HG03159 (cell line): ENCODE measurements at regions not wholly inside any gene's neighbourhood (a gene's known extent, or its start where the extent isn't known, plus 50 kb on each side); places are given as distances from the start of the nearest gene placed in this dataset.

Experiments used
- ATAC-seq: cut with Tn5 transposase; IDR thresholded peaks from one replicate; pipeline ENCODE4 v1.9.1; 2021; ENCODE audit warnings: mild to moderate bottlenecking, moderate library complexity; ENCODE audit not compliant: unreplicated experiment

DNA sequence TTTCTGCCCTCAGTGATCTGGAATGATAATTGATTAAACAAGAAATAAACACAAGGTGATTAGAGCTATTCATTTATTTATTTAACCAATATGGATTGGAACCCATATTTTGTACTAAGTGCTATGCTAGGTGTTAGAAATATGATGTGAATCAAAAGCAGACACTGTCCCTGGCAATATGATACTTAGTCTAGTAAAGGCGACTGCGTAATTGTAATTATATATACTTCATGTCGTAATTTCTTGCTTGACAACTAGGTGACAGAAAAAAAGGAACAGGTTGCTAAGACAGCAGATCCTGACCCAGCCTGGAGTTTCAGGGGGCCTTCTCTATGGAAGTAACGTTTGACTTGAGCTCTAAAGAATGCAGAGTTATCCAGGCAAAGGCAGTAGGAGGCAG lies 236.5 kb upstream of the F9 start:
- ATAC-seq: no peak

DNA sequence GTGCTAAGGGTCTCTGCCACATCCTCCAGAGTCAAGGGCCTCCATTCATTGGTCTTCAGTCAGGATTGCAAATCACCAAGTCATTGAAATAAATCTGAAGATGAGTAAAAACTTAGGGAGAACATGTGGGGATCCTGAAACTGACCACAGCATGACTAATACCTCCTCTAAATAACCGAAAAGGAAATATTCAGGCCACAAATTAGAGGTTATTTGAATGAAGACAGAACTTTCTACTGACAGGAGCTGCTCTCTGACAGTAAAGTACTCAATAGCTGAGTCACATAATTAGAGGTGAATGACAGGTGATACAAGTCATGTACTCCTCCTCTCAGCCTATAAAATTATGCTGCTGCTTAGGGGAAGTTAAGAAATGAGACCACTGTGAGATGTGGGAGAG lies 240.2 kb upstream of the F9 start:
- no peak for ATAC-seq

DNA sequence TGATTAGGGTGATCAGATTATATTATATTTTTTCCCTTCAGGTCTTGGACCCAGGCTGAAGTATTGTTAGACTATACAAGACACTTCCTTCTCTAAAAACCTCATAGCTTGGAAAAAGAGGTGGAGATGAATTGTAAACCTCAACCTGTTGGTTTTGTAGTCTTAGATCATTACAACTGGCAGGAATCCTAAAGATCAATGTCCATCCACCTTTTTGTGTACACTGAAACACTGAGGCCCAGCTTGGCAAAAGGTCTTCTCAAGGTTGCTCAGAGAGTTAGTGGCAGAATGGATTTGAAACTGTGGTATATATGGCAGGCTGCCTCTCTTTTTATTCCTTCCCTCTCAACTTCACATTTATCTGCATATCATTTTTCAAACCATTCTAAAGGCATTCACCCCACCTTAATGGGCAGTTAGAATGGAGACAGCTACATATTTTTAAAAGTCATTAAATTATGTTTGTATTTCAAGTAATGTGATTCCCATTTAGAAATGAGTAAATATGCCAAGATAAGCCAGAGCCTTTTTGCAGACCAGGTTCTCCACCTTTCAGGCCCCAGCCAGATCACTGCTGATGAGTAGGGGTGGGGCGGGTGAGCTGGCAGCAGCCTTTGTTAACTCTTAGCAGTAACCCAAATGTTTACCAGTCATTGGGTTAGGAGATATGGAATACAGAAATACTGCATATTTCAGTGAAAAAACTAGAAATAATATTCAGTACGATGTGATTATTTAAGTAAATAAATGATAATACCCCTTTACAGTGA lies 243.2 kb upstream of the F9 start:
- no peak for ATAC-seq

DNA sequence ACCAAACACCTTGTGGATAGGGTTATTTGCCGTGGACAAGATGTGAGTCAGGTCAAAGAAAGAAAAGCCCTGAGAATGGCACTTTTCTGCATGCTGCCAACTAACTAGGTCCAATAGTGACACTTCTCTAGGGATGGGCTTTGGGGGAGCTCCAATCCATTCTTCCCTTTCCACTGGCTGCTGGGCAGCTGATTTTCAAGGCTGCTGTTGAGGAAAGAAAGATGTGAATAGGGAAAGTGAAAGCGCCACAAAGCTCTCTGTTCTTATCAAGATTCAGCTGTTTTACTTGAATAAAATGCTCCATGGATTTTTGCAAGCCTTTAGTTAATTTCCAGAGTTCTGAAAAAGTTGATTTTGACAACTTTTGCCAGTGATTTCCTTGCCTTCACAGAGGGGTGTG lies 244.2 kb upstream of the F9 start:
- ATAC-seq: no peak

DNA sequence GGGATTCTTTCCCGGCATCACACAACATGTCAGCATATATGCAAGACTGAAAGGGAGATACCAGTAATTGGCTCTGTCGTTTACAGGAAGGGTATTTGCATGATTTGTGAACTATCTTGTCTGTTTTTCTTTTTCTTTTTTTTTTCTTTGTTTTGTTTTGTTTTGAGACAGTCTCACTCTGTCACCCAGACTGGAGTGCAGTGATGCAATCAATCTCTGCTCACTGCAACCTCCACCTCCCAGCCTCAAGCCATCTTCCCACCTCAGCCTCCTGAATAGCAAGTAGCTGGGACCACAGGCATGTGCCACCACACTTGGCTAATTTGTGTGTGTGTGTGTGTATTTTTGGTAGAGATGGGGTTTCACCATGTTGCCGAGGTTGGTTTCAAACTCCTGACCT lies 262.7 kb upstream of the F9 start:
- no peak for ATAC-seq

DNA sequence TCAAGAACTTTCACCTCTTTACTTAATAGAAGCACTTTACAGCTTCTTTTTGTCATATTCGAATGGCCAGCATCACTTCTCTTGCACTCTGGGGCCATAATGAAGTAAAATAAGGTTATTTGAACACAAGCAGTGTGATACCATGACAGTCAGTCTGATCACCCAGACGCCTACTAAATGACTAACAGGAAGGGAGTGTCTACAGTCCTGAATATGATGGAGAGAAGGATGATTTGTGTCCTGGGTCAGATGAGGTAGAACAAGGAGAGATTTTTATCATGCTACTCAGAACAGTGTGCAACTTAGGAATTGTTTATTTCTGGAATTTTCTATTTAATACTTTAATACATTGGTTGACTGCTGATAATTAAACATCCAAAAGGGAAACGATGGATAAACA lies 284.2 kb upstream of the F9 start:
- no peak for ATAC-seq

DNA sequence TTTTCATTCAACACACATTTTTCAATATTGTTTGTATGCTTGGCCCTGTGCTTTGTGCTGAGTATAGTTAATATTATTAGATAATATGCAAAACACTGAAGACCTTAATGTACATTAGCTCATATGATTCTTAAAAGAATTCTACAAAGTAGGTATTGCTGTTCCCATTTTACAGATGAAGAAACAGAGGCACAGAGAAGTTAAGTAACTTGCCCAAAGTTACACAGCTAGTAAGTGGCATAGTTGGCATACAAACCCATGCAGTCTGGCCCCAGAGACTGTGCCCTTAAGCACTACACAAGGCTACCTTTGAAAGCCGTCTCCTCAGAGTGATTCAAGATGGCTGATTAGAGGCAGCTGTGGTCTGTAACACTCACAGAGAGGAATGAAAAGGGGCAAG lies 293.4 kb upstream of the F9 start:
- no peak for ATAC-seq

DNA sequence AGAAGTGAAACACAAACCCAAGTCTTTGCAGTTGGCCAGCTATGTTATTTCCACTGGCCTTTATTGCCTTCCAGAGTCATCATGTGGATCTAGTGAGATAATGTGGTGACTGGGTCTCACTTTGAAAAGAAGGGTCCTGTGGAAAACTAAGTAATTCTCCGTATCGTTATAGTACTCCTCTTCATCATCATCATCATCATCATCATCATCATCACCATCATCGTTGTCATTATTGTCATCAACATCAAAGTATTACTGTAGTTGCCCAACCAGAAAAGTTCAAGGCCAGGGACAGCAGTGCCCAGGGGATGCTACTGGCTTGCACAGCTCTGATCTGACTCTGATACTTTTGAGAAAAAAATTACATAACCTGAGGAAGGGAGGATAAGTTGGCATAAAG lies 295.6 kb upstream of the F9 start:
- ATAC-seq: no peak

DNA sequence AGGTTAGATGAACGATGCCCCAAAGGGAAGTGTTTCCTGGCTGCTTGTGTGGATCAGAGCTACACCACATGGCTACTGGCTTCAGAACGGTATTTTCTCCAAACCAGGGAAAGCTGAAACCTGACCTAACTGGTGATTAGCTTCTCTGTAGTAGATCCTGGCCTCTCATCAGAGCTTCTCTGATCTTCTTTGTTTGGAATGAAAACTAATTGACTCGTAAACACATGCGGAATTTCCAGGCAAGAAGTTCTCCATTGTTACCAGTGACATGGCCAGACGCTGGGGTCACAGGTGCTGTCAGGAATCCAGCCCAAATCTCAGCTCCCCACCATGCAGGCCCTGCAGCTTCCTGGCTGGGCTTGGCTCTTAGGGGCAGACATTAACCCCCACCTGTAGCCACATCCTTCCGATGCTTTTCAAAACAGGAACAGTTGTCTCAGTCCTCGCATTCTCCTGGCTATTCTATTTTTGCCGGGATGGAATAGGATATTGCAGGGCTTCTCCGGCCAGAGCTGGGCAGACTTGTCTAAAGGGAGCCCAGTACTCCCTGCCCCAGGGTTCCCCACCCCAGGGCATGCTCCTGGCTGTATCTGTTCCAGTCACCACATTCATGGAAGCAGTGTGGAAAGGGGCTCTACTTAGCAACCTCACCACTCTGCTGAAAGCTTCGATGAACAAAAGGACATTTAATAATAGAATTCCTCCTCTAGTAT lies 305.4 kb upstream of the F9 start:
- no peak for ATAC-seq

DNA sequence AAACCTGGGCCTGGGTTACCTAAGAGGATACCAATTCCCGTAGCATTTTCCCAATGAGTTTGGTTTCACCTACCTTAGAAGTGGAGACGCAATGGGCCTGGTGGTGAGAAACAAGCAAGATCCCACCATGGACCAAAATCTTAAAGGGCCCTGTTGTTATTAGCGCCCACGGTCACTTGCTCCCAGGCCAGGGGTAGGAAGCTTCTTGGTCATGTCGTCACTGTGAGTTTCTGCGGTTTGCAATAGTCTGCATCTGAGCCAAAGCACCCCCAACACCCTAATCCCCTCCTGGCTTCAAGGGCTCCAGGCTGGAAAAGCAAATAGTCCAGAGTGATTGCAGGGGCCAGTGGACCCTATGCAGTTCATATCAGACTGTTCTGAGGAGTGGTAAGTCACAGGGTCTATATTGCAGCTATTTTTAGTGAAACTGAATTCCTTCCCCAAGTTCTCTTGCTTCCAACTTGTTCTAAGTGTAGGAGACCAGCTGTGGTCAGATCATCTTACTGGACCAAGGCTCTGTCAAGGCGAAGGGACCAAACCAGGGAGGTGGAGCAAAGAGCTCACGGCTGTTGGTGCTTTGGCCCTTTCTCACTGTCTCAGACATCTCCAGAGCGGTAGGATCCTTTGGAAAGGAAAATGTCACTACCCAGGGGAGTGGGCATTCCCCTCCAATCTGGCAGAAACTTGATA lies 307.9 kb upstream of the F9 start:
- ATAC-seq: no peak

DNA sequence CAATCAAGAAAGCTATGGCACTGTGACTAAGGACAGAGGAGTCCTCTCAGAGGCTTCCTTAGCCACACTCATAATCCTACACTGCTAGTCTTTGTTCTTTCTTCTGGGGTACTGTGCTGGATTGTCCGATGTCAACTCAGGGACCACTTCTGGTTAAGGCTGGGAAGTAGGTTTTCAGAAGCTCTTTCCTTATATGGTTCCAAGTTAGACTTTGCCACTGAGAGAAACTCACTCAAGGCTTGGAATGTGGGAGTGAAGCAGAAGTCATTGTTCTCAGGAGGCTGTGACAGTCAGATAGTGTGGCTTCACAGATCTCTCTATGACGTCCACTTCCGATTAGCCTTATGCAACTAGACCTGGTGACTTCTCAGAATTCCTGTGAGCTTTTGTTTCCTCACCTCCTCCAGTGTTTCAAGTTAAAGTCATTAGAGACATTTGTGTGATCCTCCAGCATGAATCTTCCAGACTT lies 317.3 kb upstream of the F9 start:
- no peak for ATAC-seq

DNA sequence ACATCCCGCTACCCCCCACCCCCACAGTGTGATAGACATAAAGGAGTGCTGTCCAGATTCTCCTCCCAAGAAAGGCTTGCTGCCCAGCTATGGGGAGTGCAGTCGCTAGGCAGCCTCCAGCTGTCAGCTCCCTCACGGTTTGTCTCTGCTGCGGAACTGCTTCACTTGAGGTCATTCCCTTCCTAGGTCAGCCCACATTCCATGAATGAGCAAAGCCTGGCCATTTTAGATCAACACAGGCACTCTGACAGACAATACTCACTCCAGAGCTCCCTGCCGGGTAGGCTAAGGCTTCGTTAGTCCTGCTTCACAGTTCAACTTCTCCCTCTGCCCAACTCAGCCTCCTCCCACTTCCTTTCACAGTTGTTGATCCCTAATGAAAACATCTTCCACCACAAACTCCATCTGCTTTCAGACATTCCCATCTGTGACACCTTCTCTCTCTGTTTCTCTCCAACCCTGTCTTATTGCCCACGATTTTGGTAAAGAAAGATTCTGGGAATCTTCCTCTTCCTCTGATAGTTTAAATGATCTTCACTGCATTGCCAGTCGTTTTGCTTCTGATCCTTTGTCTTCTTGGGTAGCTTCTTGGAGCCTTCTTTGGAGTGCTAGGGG lies 318.9 kb upstream of the F9 start:
- no peak for ATAC-seq

DNA sequence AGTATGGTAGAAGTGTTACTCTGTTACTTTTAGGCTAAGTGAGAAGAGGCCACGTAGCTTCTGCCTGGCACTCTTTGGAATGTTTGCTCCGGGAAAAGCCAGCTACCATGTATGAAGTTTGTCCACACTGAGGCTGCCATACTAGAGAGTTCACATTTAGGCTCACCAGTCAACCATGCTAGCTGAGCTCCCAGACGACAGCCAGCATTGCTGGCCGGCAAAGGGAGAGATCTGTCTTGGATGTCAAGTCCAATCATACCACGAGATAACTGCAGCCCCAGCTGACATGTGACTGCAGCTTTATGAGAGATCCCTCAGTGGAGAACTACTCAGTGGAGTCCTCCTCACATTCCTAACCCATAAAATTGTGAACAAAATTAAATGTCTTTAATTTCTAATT lies 321.2 kb upstream of the F9 start:
- ATAC-seq: no peak

DNA sequence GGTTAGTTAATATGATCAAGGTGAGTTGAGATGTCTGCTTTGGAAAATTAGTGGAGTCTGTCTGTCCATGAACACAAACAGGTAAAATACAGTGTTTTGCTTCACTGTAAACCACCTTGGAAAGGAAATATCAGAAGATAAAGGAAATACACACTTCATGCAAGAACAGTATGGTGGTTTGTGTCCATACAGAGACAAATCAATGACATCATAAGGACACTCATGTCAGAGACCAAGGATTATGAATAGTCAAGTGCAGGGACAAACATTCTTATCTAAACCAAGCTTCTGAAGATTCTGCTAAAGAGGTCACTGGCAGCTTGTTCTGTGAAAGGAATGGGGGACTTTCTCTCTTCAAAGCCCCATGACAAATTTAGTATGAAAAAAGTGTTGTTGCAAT lies 322.9 kb upstream of the F9 start:
- no peak for ATAC-seq

DNA sequence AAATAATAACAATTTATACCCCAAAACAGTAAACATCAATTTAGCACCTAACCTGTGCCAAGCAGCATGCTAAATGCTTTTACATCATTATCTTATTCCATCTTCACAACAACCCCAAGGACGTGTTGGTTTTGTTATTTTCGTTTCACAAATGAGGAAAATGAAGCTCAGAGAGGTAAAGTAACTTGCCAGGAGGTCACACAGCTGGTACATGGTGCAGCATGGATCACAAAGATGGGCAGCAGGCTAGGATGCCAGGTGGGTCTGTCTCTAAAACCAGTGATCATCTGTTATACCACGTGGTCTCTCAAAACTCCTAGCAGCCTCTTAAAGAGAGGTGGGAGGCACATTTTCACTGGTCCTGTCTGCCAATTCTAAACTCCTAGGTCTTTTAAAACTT lies 323.6 kb upstream of the F9 start:
- ATAC-seq: no peak

DNA sequence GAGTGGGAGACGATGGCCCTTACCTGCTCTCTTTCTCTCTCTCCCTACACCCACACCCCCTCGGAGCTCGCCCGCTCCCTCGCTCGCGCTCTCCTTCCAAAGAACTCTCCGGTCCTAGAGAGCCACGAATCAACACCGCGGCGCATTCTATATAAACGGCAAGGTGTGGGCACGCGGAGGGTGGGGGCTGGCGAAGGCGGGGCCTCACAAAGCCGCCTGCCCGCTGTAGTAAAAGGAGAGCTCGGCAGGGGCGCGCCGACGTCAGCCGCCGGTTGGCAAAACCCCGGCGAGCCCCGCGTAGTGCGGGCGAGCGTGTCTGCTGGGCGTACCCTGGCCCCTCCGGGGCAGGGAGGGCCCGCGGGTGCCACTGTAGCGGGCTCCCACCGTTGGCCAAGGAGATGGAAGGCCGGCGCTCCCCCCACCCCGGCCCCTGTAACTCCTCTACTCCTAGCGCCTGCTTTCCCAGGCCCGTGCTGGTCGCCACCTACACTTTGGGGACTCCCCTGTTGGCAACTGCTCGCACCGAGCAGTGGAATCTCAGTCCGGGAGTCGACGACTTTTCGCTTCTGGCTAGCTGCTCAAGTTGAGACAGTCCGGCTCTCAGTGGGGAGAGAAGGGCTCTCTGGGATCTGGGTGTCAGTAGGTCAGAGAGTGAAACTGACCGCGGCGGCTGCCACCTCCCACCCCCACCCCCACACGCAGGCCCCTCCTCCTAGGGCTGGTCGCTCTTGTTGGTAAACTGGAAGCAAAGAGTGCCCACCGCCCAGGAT lies 325.5 kb upstream of the F9 start:
- no peak for ATAC-seq

DNA sequence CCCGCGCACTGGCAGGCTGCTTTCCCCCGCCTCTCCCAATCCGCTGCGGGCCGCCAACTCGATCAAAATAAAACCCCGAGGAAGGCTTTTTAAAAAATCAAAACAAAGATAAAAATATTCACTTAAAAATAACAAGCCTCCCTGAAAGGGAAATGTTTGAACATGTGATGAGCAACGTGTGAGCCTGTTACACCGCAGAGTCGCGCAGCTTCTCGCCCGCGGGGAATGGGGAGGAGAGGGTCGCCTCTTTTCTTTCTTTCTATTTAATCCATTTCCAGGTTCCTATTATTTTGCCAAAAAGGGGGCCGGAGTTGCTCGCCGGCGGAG lies 326.0 kb upstream of the F9 start:
- no peak for ATAC-seq

DNA sequence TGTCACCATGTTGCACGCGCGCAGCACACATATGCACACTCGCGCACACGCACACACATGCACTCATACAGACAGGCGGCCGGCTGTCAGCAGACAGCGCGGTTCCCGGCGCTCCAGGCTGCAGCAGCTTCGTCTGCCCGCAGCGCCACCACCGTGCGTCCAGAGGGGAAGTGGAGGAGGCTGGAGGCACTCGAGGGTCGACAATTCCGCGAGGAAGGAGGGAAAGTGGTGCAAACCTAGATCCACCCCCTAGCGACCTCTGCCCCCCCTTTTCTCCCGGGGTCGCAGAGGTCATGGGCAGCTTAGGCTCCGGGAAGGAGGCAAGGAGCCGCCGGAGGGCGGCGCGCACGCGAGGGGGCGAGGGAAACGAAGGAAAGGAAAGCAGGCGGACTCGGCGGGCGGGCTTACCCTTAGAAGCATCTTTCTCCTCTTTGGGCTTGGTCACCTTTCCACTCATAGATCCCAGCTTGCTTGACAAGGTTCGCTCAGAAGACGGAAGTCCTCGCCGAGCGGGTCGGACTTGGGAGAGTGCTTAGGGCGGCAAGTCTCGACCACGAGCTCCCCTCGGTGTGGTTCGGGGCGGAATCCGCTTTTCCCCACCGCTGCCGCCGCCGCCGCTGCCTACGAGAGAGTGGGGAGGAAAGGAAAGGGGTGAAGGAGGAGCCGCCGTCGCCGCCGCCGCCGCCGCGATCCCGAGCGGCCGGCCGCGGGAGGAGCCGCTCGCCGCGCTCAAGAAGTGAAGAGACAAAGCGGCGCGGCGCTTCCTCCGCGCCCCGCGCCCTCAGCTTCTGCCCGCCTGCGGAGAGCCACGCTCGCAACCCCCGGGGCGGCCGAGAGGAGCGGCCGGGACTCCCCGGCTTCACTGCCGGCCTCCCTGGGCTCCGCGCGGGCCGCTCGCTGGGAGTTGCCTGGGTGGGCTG lies 326.6 kb upstream of the F9 start:
- ATAC-seq: no peak

DNA sequence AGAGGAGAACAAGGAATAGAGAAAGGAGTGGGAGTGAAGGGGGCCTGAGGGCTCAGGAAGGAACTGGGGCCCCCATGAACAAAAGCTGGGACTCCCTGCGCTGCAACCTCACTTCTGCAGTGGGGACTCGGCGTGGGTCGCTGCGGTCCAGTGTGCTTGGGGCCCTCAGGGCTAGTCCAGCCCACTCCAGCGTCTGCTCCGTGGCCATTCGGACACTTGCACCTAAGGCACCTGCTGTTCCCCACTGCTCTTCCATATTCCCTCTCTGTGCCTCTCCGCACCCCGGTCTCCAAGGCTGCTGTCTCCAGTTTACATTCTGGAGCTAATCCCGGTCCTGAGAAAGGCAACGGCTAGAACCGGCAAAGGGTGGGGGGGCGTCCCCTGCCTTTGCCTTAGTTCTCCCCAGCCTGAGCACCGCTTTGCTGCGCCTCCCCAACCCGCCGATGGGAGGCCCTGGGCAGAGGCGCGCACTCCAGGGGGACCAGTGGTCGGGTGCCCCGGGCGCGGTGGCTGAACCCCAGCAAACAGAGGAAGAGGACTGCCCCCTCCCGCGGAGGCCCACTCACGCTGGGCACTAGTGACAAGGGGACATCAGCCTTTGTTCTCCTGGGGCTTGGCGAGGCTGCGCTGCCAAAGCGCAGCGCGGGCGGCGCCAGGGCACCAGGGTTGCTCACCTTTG lies 327.7 kb upstream of the F9 start:
- no peak for ATAC-seq
